ENCODE measurements at regions not wholly inside any gene's neighbourhood (a gene's known extent, or its start where the extent isn't known, plus 50 kb on each side); places are given as distances from the start of the nearest gene placed in this dataset.
"Not testable (repeated sequence)": the region's sequence is repeated elsewhere in the genome, so short reads cannot be mapped to it uniquely, and the experiment has no call there.

GRCh38 chrX:89757767-89758166 lies 163.9 kb upstream of the TGIF2LX start:
- POLR2A ChIA-PET; H3K4me1 Mint-ChIP-seq (ENCODE audit: low read depth); intact Hi-C loops (cut with micrococcal nuclease); CTCF ChIA-PET; H3K27me3 Mint-ChIP-seq; H3K9me3 Mint-ChIP-seq; ATAC-seq; H3K27ac Mint-ChIP-seq; H3K36me3 Mint-ChIP-seq (ENCODE audit: low read depth); DNase-seq; H3K4me3 Mint-ChIP-seq: not testable (repeated sequence)
- TF ChIP-seq CTCF (IDR thresholded peaks at IDR 0.05) = peak; percentile 41

- intact Hi-C loops (cut with micrococcal nuclease); H3K36me3 Mint-ChIP-seq (ENCODE audit: low read depth); H3K27me3 Mint-ChIP-seq; DNase-seq; H3K4me3 Mint-ChIP-seq; ATAC-seq; CTCF ChIA-PET; H3K9me3 Mint-ChIP-seq; H3K4me1 Mint-ChIP-seq (ENCODE audit: low read depth); H3K27ac Mint-ChIP-seq; POLR2A ChIA-PET: not testable (repeated sequence)
Measured at GRCh38 chrX:89759076-89759685, 162.5 kb upstream of the TGIF2LX start.

GRCh38 chrX:89771639-89772038 lies 150.1 kb upstream of the TGIF2LX start:
- H3K9me3 Mint-ChIP-seq; CTCF ChIA-PET; intact Hi-C loops (cut with micrococcal nuclease); H3K4me3 Mint-ChIP-seq; H3K27ac Mint-ChIP-seq; POLR2A ChIA-PET; ATAC-seq; H3K4me1 Mint-ChIP-seq (ENCODE audit: low read depth); DNase-seq; H3K27me3 Mint-ChIP-seq; H3K36me3 Mint-ChIP-seq (ENCODE audit: low read depth): not testable (repeated sequence)

- H3K27ac Mint-ChIP-seq; CTCF ChIA-PET; POLR2A ChIA-PET; DNase-seq; H3K27me3 Mint-ChIP-seq; H3K4me1 Mint-ChIP-seq (ENCODE audit: low read depth); H3K36me3 Mint-ChIP-seq (ENCODE audit: low read depth); H3K9me3 Mint-ChIP-seq; intact Hi-C loops (cut with micrococcal nuclease); ATAC-seq; H3K4me3 Mint-ChIP-seq: not testable (repeated sequence)
Measured at GRCh38 chrX:89811440-89811839, 110.3 kb upstream of the TGIF2LX start.

- CTCF ChIA-PET; H3K36me3 Mint-ChIP-seq (ENCODE audit: low read depth); ATAC-seq; POLR2A ChIA-PET; intact Hi-C loops (cut with micrococcal nuclease); DNase-seq; H3K4me1 Mint-ChIP-seq (ENCODE audit: low read depth); H3K27ac Mint-ChIP-seq; H3K9me3 Mint-ChIP-seq; H3K27me3 Mint-ChIP-seq; H3K4me3 Mint-ChIP-seq: not testable (repeated sequence)
Measured at GRCh38 chrX:89839723-89840122, 82.0 kb upstream of the TGIF2LX start.

- peak; percentile 5 for DNase-seq
- ATAC-seq; H3K4me1 Mint-ChIP-seq (ENCODE audit: low read depth); H3K9me3 Mint-ChIP-seq; H3K36me3 Mint-ChIP-seq (ENCODE audit: low read depth); H3K4me3 Mint-ChIP-seq; CTCF ChIA-PET; H3K27ac Mint-ChIP-seq; POLR2A ChIA-PET; intact Hi-C loops (cut with micrococcal nuclease); H3K27me3 Mint-ChIP-seq: not testable (repeated sequence)
Measured at GRCh38 chrX:89871662-89872061, 50.0 kb upstream of the TGIF2LX start.
